ENCODE measurements at regions not wholly inside any gene's neighbourhood (a gene's known extent, or its start where the extent isn't known, plus 50 kb on each side); places are given as distances from the start of the nearest gene placed in this dataset.

DNA sequence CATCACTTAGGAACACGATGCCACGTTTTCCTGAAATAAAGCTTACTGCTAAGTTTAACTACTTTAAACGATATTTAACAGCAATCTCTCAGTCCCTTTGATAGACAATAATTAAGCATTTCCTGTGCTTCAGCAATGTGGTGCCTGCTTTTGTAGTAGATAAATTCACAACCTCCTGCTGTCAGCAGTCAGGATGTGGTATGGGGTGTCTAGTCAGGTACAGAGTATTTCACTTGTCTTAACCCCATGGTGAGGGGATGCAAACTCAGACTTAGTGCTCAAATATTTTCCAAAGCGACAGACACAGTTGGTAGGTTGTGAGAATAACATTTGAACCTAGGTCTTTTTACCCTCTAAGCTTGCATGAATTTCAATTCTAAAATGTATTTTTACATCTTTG is 526.2 kb upstream of the PFKP start:
- TF ChIP-seq, protein P1, sequence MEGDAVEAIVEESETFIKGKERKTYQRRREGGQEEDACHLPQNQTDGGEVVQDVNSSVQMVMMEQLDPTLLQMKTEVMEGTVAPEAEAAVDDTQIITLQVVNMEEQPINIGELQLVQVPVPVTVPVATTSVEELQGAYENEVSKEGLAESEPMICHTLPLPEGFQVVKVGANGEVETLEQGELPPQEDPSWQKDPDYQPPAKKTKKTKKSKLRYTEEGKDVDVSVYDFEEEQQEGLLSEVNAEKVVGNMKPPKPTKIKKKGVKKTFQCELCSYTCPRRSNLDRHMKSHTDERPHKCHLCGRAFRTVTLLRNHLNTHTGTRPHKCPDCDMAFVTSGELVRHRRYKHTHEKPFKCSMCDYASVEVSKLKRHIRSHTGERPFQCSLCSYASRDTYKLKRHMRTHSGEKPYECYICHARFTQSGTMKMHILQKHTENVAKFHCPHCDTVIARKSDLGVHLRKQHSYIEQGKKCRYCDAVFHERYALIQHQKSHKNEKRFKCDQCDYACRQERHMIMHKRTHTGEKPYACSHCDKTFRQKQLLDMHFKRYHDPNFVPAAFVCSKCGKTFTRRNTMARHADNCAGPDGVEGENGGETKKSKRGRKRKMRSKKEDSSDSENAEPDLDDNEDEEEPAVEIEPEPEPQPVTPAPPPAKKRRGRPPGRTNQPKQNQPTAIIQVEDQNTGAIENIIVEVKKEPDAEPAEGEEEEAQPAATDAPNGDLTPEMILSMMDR (IDR thresholded peaks at IDR 0.05) = no peak
- TF ChIP-seq EZH2 (IDR thresholded peaks at IDR 0.05; ENCODE audit: borderline replicate concordance, insufficient read depth, low read depth, low read length, poor library complexity, severe bottlenecking) = no peak
- intact Hi-C loops (cut with micrococcal nuclease) = no loop called here
- ATAC-seq (ENCODE audit: low read depth) = no peak
- Histone ChIP-seq H3K4me2 (replicated peaks; ENCODE audit: low read depth, low read length, poor library complexity, severe bottlenecking) (no peak overlapping the region), H3K27me3 (replicated peaks in 1 of 4; ENCODE audit: control extremely low read depth in 1 of 4, control insufficient read depth in 3 of 4, insufficient read depth in 4 of 4, low read length in 3 of 4) (no peaks in the 10 kb centered on the region), H3K4me3 (ENCODE audit: control extremely low read depth in 1 of 5, extremely low read depth in 1 of 5, insufficient read depth in 1 of 5, low read depth in 2 of 5, low read length in 4 of 5) (no peak overlapping the region), H3K36me3 (replicated peaks in 1 of 2; ENCODE audit: control extremely low read depth in 1 of 2, control insufficient read depth in 1 of 2, extremely low read depth in 1 of 2, insufficient read depth in 2 of 2, low read length in 1 of 2) (no peaks in the 10 kb centered on the region), H4K20me1 (ENCODE audit: control insufficient read depth, insufficient read depth, low read length, poor library complexity, severe bottlenecking) (no peaks in the 10 kb centered on the region), H3K9ac (ENCODE audit: low read length) (no peak overlapping the region), H3K79me2 (ENCODE audit: control insufficient read depth, insufficient read depth, low read length) (no peaks in the 10 kb centered on the region), H3K27ac (ENCODE audit: low read length in 2 of 2) (no peak overlapping the region), H2AFZ (ENCODE audit: insufficient read depth, low read depth, low read length, poor library complexity, severe bottlenecking) (no peak overlapping the region), H3K4me1 (ENCODE audit: control insufficient read depth in 2 of 2, insufficient read depth in 2 of 2, low read length in 2 of 2) (no peaks in the 10 kb centered on the region), H3K9me3 (ENCODE audit: control extremely low read depth in 1 of 3, control insufficient read depth in 2 of 3, insufficient read depth in 1 of 3, low read length in 2 of 3) (no peaks in the 10 kb centered on the region)
- no CpG with 5 or more reads among the region's 4 CpGs for WGBS (ENCODE audit: insufficient coverage)
- no peaks in the 10 kb centered on the region for H3K27me3 Mint-ChIP-seq
- CTCF ChIA-PET = no interaction called here
- no peak overlapping the region for H3K4me3 Mint-ChIP-seq
- no peak overlapping the region for H3K27ac Mint-ChIP-seq
- no peak for DNase-seq
- no peaks in the 10 kb centered on the region for H3K4me1 Mint-ChIP-seq
- H3K9me3 Mint-ChIP-seq (ENCODE audit: insufficient read depth) = no peaks in the 10 kb centered on the region
- POLR2A ChIA-PET = no interaction called here

DNA sequence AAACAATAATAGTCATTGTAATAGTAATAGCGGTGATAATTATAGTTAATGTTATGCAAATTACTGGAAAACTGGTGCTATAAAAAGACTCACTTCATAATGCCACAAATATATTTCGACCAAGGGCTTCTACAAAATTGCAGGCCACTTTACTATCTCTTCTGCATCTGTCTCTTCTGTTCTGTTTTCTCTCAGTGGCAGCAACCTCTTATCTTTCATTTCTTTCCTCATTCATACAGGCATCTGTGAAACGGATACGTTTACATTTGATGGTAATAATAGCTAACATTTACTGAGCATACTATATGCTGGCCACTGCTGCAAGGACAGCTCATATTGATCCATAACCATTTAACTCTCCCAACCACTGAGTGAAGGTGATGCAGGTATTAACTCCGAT is 537.4 kb upstream of the PFKP start:
- Mint-ChIP-seq H3K4me3 (no peak overlapping the region), H3K27ac (no peak overlapping the region), H3K27me3 (peaks cover 6% of the 10 kb centered on the region), H3K4me1 (no peaks in the 10 kb centered on the region), H3K9me3 (ENCODE audit: insufficient read depth) (no peaks in the 10 kb centered on the region)
- ChIA-PET CTCF (no interaction called here), POLR2A (no interaction called here)
- WGBS (ENCODE audit: insufficient coverage) = 80% methylated on average over 2 of the region's 5 CpGs
- no peak for TF ChIP-seq EZH2 (IDR thresholded peaks at IDR 0.05; ENCODE audit: borderline replicate concordance, insufficient read depth, low read depth, low read length, poor library complexity, severe bottlenecking)
- TF ChIP-seq, protein P1 (IDR thresholded peaks at IDR 0.05) = no peak
- intact Hi-C loops (cut with micrococcal nuclease) = no loop called here
- Histone ChIP-seq H3K27me3 (replicated peaks in 1 of 4; ENCODE audit: control extremely low read depth in 1 of 4, control insufficient read depth in 3 of 4, insufficient read depth in 4 of 4, low read length in 3 of 4) (no peaks in the 10 kb centered on the region), H3K4me3 (ENCODE audit: control extremely low read depth in 1 of 5, extremely low read depth in 1 of 5, insufficient read depth in 1 of 5, low read depth in 2 of 5, low read length in 4 of 5) (no peak overlapping the region), H3K4me1 (ENCODE audit: control insufficient read depth in 2 of 2, insufficient read depth in 2 of 2, low read length in 2 of 2) (no peaks in the 10 kb centered on the region), H3K4me2 (replicated peaks; ENCODE audit: low read depth, low read length, poor library complexity, severe bottlenecking) (no peak overlapping the region), H3K36me3 (replicated peaks in 1 of 2; ENCODE audit: control extremely low read depth in 1 of 2, control insufficient read depth in 1 of 2, extremely low read depth in 1 of 2, insufficient read depth in 2 of 2, low read length in 1 of 2) (no peaks in the 10 kb centered on the region), H4K20me1 (ENCODE audit: control insufficient read depth, insufficient read depth, low read length, poor library complexity, severe bottlenecking) (no peaks in the 10 kb centered on the region), H3K9ac (ENCODE audit: low read length) (no peak overlapping the region), H3K27ac (ENCODE audit: low read length in 2 of 2) (no peak overlapping the region), H2AFZ (ENCODE audit: insufficient read depth, low read depth, low read length, poor library complexity, severe bottlenecking) (no peak overlapping the region), H3K9me3 (ENCODE audit: control extremely low read depth in 1 of 3, control insufficient read depth in 2 of 3, insufficient read depth in 1 of 3, low read length in 2 of 3) (peaks cover 0 to 3% (median 0%) of the 10 kb centered on the region in 3 donors), H3K79me2 (ENCODE audit: control insufficient read depth, insufficient read depth, low read length) (no peaks in the 10 kb centered on the region)
- ATAC-seq (ENCODE audit: low read depth) (no peak), DNase-seq (no peak)

Measured in B cell (primary cell).